Spleen (tissue), 7 donors: ENCODE measurements at regions not wholly inside any gene's neighbourhood (a gene's known extent, or its start where the extent isn't known, plus 50 kb on each side); places are given as distances from the start of the nearest gene placed in this dataset.

Experiments used
- POLR2AphosphoS5 ChIP-seq, 3 donors: sonication (generic); formaldehyde crosslinking; IDR thresholded peaks; one replicate each; pipeline ENCODE4 v1.5.1; 2017; ENCODE audit warnings: antibody characterized with exemption in 3 of 3
- TF ChIP-seq, protein P1 (sequence below), 11 experiments: fragments of 200-600 bp in 7 of 11; fragments of 450-650 bp in 4 of 11; sonication (generic) in 4 of 11; IDR thresholded peaks in 8 of 11; conservative IDR thresholded peaks in 3 of 11; 1 replicate in 7 of 11; 2 replicates in 4 of 11; pipeline versions ENCODE4 v1.4.0 to v1.8.0; 2016 to 2021; ENCODE audit warnings: antibody characterized with exemption in 11 of 11, inconsistent platforms in 4 of 11, mild to moderate bottlenecking in 1 of 11
- donor health status: DM: no; HTN: no; CAD: no; lungs with moderate emphysema.
- donor health status: DM: no; HTN: no; CAD: no.
- donor health status: DM: no; HTN: no; CAD: no.

DNA sequence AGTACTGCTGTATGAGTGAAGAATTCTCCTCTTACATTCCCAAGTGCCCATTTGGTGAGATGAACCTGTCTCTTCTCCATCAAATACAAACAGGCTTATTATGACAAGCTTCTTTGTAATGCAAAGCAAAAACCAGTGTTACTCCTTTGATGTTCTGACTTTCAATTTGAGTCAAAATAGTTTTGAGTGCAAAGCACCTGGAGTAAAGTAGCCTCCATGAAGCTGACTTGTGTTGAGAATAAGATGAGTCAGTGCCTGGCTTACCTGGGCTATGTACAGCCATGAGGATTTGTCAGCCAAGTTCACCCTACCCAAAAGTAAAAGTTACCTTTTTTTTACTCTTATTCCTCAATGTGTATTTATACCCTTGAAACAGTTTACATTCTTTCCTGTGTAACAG lies 132.5 kb upstream of the FMR1 start:
- TF ChIP-seq POLR2AphosphoS5 (IDR thresholded peaks at IDR 0.05) = no peak
- TF ChIP-seq, protein P1, sequence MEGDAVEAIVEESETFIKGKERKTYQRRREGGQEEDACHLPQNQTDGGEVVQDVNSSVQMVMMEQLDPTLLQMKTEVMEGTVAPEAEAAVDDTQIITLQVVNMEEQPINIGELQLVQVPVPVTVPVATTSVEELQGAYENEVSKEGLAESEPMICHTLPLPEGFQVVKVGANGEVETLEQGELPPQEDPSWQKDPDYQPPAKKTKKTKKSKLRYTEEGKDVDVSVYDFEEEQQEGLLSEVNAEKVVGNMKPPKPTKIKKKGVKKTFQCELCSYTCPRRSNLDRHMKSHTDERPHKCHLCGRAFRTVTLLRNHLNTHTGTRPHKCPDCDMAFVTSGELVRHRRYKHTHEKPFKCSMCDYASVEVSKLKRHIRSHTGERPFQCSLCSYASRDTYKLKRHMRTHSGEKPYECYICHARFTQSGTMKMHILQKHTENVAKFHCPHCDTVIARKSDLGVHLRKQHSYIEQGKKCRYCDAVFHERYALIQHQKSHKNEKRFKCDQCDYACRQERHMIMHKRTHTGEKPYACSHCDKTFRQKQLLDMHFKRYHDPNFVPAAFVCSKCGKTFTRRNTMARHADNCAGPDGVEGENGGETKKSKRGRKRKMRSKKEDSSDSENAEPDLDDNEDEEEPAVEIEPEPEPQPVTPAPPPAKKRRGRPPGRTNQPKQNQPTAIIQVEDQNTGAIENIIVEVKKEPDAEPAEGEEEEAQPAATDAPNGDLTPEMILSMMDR (IDR thresholded peaks at IDR 0.05 in 8 of 11, conservative IDR thresholded peaks at IDR 0.05 in 3 of 11) = no peak
